EL (cell line): ENCODE measurements at regions not wholly inside any gene's neighbourhood (a gene's known extent, or its start where the extent isn't known, plus 50 kb on each side); places are given as distances from the start of the nearest gene placed in this dataset.
"Not testable (repeated sequence)": the region's sequence is repeated elsewhere in the genome, so short reads cannot be mapped to it uniquely, and the experiment has no call there.

Source experiments
- DNase-seq: peaks from one replicate; pipeline ENCODE4 v3.0.0-alpha.2; 2016

DNA sequence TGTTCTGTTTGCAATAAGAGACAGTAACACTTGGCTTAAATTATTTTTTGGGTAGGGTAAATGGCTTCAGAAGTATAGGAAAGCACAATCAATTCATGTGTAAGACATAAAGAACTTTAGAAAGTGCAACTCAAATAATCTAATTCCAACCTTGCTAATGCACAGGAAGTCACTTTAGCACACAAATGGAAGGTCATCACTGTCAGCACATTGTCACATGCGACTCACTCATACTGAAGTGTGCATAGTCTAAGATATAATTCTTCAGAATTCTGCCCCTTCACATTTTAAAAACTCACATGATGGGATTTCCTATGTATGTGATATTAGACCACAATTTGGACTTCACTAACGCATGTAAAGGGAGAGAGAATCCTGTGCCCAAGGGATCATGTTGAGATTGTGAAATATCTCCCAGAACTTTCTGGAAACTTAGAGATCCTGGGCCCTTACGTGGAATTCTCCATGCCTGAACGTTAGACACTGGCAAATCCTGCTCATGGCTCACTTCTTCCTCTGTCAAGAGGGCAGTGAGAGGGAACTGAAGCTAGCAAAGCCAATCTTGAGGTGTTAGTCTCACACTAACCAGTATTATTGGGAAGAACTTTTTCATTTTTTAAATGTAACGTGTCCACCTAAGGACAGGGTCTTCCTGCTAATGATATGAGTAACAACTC, 403.2 kb upstream of the PTGER4 start:
- no peak for DNase-seq

DNA sequence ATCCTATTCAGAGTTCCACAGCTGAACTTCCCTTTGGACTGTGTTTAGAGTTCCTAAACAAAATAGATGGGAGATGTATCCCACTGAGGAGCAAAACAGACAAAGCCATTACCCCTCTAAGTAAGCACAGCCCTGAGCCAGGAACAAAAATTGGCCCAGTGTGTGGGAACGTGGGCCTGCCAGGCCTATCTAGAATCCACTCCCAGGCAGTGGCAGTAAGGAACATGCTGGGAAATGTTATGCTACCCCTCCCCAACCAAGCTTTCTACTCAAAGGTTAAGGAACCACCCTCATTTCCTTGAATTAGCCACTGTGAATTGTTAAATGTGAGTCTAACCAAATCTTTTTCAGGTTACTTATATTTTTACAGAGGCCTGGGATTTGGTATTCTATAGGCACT, 405.1 kb upstream of the PTGER4 start:
- no peak for DNase-seq

DNA sequence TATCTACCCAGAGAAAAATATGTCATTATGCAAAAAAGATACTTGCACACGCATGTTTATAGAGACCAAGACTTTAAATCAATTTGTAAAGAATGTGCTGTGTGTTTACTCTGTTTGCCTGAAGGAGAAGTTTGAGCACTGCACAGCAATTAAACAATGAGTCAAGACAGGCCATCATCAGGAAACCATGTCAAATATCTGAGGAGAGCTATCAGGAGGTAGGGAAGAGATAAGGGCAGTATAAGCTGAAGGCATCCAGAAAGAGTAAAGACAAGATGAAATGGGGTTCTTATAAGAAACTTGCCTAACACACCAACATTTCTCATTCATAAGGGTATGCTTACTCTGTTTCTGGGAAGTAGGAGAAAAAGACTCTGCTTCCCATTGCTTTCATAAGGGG, 405.8 kb upstream of the PTGER4 start:
- peak; percentile 50 for DNase-seq

DNA sequence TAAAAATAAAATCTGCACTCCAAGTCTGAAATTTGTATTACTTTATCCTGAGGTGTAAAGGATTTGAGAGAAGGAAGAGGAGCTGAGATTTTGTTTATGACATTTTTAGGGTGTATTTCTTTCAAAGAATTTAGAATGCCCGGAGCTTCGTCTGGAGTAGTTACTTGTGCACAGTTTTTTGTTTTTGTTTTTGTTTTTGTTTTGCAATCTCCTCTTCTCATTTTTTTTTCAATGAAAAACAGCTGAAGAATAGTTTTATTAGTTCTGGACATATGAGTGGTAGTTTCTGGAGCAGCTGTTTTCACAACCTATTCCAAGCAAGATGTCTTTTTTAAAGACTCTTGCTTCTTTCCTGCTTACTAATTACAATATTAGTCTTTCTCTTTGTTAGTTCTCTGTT, 408.2 kb upstream of the PTGER4 start:
- no peak for DNase-seq

DNA sequence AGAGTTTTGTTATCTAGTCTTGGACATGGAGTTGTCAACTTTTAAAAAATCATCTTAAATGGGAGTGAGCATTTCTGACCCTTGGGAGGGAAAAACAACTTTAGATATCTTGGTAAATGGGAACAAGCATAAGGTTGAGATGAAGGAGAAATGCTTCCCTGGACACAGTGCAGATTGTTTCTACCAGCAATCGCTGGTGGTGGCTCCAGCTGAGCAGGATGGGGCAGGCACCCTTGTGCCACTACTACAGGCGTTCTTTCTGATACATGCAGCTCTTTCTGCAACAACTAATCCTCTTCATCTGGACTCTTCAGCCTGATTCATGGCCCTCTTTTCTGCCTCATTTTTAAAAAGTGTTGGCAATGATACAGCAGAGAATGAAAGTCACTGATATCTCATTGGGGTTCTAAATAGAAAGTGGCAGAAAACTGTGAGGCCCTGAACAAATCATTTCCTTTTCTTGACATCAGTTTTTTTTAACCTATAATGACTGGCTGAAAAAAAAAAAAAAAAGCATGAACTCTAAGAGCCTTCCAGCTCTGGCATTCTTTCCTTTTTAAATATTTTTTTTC, 409.4 kb upstream of the PTGER4 start:
- no peak for DNase-seq

DNA sequence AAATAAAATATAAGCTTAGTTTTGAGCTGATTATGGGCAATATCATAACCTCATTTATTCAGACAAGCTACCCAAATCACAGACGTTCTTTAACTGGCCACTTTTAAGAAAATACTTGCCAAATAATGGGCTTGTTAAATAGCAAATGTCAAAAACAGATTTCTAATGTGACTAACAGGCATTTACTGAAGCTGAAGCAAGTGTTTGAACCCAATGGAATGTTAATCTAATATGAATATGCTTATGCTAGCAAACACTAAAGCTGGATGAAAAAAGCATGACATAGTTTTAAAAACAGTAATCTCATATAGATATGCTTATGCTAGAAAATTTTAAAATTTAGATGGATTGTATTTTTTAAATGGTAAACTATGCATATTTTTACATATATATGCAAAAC, 411.6 kb upstream of the PTGER4 start:
- no peak for DNase-seq

DNA sequence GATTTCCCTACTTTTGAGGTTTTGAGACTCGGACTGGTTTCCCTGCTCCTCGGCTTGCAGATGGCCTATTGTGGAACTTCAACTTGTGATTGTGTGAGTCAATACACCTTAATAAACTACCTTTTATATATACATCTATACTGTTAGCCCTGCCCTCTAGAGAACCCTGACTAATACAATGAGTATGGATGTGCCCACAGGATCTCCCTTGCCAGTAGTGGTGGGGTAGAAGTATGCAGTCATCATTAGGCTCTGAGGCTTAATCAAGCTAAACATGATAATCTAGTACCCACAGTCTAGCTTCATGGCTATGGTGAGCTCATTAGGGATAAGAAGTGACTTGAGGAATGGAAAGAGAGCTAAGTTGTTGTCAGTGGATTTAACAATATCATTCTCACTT, 412.8 kb upstream of the PTGER4 start:
- no peak for DNase-seq

DNA sequence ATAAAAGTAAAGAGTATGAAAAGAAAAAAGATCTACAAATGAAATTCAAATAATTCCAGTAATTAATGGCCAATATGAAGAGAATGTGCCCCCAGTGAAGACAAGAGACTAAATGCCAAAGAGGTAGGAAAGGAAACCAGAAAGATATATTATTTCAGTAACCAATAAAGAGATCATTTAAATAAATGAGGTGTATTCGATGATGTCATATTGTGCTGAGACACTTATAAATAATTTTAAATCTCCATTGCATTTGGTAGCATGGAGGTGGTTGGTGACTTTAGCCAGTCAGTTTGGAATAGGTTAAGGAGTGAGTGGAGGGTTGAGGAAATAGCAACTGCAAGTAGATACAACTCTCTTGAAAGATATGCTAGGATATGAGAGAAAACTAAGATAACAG, 417.7 kb upstream of the PTGER4 start:
- DNase-seq, result no peak

DNA sequence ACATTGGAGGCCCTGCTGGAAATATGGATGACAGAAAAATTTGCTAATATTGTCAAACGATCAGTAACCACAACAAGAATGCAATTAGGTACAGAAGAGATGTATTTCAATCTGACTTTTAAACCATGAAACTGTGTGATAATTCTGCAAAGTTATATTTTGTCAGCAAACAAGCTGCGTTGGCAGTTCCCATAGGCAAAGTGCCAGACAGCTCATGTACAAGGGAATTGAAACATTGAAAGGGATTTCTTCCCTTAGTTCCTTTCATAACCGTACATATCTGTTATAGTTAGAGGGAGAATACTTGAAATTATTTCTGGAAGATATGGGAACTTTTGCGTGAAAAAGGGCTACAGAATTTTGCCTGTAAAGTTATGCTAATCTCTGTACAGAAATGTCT, 419.4 kb upstream of the PTGER4 start:
- DNase-seq, result no peak

DNA sequence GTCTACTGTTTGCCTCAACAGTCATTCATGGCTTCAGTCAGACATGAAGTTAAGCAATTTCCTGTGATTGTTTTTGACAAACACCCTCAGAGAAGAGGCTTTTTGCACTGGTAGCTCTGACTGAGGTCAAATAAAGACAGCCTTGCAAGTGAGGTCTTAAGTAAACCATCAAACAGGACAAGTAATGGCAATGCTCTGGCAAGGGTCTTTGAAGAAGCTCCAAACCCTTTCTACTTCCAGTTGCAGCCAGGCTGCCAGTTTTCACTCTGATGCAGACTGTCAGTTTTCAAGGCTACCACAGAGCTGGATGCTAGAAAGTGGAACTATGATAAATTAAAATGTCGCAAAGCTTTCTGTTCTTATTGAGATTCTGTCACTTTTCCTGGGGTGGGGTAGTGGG, 421.5 kb upstream of the PTGER4 start:
- DNase-seq, result no peak

DNA sequence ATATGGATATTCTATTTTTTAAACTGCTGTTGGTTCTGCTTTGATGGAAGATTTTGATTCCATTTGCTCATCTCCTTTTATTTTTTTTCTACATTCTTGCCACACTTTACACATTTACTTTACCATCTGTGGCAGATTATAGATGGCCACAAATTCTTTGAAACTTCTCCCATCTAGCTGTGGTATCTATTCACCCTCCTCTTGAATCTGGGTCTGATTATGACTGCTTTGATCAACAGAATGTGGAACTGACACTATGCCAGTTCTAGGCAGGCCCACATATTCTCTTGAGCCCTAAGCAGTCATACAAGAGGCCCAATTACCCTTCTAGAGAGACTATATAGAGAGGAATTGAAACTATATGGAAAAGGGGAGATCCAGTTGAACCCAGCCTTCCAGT, 439.0 kb upstream of the PTGER4 start:
- no peak for DNase-seq

DNA sequence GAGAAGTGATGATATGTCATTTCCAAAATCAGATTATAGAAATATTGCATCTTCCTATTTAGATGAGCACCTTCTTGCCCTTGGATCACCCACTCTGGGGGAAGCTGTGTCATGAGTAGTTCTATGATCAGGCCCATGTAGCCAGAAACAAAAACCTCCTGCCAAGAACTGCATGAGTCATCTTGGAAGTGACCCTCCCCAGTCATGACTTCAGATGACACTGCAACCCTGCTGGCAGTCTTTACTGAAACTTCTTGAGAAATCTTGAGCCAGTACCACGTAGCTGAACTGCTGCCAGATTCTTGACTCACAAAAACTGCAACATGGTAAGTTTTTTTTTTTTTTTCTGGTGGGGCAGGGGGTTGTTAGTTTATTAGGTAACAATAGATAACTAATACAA, 439.6 kb upstream of the PTGER4 start:
- peak; percentile 36 for DNase-seq

DNA sequence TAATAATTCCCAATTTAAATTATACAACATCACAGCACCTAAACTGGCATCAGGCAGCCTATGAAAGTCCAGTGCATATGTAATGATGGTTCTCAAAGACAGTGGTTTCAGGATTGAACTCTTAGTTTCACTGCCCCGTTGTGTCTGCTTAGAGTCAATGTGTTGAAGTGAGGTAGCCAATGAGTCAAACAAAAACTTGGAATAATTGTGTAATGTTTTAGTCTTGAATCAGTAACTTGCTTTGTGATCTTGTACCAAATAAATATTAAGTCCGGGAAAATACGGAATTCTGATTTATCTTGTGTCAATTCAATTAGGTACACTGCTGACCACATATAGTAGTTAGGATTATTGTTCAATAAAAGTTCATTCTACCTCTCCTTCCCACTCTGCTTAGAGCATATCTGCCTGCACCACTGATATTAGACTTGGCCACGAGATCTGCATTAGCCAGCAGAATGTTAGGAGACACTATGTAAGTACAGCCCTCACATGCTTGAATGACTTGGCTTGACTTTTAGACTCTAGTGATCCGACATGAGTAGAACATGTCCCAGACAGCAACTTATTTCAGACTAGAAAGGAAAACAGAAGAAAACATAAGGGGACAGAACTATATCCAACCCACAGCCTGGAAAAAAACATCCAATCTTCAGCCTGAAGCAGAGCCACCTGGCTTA, 441.5 kb upstream of the PTGER4 start:
- no peak for DNase-seq

DNA sequence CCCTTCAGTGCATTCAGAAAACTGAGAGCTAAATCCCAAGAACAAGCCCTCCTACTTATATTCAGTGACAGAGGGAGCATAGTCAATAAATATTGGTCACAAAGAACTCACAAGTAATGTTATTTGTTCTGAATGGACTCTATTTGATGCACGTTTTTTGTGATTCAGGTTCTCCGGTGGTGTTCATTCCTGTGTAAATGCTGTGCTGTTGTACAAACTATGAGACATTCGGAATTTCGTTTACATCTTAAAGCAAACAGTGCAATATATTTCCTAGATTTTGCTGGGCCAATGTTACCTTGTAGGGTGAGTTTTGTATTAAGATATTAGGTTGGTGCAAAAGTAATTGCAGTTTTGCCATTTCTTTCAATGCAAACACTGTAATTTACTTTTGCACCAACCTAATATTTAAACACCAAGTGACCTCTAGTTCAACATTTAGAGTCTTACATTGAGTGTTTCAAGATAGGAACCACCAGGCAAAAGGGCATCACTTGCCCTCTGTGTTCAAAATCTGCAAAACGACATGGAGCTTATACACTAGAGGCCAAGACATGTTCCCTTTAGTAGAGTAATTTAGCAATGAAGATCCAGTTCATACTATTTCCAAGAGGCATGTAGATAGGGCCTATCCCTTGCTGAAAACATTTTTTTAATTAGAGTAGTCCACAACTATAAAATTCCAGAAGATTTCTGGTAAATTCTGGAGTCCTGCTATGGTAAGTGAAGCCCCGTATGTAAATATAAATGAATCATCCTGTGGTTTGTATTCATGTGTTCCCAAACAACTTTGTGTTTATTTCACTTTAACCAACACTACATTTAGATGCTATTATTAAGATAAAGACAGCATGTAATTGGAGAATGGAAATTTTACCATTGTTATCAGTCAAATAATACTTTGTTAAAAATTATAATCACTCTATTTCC, 444.0 kb upstream of the PTGER4 start:
- DNase-seq, result no peak

DNA sequence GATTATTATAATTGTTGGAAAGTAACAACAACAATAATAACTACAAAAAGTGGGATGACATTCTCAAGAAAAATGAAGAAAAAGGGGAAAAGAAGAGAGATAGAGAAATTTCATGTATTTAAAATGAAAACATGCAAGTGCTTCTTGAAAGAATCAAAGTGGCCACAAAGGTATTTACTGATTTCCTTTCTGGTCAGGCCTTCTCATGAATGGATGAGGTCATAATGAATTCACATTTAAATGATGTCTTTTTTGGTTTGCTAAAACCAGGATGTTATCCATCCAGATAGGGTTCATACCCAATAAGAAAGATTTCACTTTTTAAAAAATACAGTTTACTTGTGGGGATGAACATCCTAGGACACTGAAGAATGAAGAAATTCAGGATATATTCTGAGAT, 446.4 kb upstream of the PTGER4 start:
- peak; percentile 52 for DNase-seq

DNA sequence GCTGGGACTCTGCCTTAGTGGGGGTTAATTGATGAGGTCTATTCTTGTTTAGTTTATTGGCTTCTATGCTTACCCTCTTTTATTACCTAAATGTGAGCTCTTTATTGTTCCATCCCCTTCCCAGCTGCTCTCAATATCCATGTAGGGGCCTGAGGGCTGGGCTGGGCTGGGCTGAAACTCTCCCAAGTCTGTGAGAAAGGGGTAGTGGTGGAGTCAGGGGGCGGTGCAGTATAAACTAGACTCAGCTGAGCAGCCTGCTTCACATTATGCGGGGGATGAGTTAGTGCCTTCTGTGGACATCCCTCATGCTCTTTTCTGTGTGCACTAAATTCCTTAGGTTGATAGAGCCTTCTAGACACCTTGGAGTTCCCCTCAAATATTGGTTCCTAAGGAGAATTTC, 451.8 kb upstream of the PTGER4 start:
- no peak for DNase-seq

DNA sequence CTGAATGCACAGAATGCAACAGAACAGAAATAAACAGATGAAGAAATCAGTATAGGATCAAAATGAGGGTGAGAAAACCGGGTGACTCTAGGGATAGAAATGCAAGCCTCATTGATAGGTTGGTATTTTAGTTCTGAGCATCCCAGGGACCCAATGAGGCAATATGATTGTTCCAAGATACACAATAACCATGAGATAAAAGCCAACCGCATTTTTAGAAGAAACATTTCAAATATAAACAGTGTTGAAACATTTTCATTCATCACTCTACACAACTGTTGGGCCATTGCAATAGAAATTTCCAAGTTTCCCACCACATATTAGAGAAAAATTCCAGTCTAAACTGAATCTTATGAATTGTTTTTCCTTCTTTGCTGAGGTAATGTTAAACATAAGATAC, 452.3 kb upstream of the PTGER4 start:
- no peak for DNase-seq

DNA sequence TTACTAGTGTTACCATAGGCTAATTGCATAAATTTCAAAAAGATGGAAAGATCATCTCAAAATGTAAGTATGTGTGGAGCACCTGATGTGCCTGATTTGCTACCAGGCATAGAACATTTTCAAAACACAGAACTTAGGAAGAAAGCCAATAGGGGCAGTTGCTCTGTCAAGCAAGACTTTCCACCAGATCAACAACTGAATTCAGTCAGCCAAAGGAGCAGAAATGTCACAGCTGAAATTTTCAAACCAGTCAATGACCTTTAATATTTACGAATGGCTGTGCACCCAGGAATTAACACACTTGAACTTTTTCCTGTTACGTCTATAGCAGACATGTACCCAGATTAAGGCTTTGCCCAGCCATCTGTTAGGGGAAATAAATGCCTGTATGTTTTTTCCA, 452.8 kb upstream of the PTGER4 start:
- no peak for DNase-seq

DNA sequence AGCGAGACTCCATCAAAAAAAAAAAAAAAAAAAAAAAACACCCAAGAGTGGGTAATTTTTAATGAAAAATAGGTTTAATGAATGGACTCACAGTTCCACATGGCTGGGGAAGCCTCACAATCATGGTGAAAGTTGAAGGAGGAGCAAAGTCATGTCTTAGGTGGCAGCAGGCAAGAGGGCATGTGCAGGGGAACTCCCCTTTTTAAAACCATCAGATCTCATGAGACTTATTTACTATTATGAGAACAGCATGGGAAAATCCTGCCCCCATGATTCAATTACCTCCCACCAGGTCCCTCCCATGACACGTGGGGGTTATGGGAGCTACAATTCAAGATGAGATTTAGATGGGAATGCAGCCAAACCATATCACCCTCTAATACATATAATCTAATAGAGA, 454.6 kb upstream of the PTGER4 start:
- not testable (repeated sequence) for DNase-seq

DNA sequence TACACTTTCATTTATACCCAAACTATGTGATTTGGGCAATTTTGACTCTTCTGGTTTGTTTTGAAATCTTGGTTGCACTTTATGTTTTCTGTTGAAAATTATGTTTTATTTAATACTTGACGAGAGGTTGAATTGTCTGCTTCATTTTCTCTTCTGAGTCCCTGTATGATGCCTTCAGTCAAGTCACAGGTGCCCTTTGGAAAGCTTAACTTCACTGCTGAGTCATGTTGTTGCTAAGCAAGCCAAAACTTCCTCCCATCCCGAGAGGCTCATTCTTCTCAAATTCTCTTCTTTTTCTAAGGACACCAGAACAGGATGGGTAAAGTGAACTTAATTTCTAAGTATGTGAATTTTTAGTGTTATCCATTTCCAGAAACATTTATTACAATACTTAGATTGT, 455.3 kb upstream of the PTGER4 start:
- DNase-seq, result peak; percentile 56

DNA sequence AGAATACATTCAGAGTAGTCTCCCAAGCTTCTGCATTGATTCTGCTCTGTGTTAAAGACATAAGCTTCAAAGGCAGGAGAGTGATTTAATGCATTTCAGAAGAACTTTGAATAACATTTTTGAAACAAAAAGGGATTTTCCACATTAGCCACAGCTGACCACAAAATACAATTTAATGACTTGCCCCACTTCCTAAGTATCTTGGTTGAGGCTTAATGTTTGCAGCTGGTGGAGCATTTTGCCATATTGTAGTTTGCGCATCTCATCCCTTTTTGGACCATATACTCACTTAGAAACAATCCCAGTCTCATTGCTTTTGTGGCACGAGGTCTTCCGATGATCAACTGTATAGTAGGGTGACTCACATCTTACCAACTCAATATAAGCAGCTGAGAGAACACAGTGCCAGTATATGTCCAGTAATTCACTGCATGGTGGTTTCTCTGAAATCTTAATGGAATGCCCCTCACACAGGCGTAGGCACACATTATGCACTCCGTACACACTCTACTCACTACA, 455.8 kb upstream of the PTGER4 start:
- DNase-seq, result peak; percentile 96

DNA sequence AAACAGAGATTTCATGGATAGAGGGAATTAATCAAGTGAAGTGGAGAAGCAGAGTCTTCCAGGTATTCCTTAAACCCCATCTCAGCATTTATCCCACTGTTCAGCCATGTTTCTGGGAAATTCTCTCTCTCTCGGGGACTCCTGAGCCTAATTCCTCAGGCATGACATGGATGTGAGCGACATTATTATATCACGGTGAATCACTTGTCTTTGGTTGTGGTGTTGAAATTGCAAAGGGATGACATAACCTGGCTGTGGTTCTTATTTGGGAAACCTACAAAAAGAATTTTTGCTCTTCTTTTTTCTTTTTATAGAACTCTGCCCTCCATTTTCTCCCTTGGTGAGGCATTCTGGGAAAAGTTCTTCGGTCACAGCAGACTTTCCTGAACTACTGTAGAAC, 457.9 kb upstream of the PTGER4 start:
- peak; percentile 96 for DNase-seq

DNA sequence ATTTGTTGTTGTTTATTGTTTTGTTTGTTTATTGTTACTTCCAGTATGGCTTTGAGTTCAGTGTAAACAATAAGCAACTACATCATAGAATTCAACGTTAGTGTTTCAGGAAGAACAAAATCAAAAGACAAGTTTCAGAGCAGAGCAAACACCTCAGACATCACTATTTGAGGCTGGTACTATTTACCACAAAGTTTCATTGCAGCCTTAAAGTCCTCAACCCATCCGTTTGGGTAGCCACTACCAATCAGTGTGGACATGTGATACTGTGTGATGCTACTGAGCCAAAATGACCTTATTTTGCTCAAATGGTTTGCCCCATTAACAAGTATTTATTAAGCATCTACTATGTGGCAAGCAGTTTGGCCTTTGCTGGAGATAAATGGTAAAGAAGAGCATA, 458.5 kb upstream of the PTGER4 start:
- DNase-seq, result no peak
